GM23338 (cell line): ENCODE measurements at regions not wholly inside any gene's neighbourhood (a gene's known extent, or its start where the extent isn't known, plus 50 kb on each side); places are given as distances from the start of the nearest gene placed in this dataset.

Experiments
- CREB1 ChIP-seq: fragments of 250-450 bp; sonication (Bioruptor Pico); IDR thresholded peaks from 2 replicates; pipeline ENCODE4 v1.5.0; 2020; ENCODE audit warnings: low read depth, mild to moderate bottlenecking, moderate library complexity
- EZH2 ChIP-seq: fragments of 200-600 bp; sonication (generic); IDR thresholded peaks from one replicate; pipeline ENCODE4 v1.8.0; 2017; ENCODE audit warnings: antibody characterized with exemption, mild to moderate bottlenecking, low read depth; ENCODE audit not compliant: unreplicated experiment
- EZH2phosphoT487 ChIP-seq: fragments of 200-600 bp; sonication (generic); IDR thresholded peaks from one replicate; pipeline ENCODE4 v1.8.1; 2018; ENCODE audit warnings: antibody characterized with exemption; ENCODE audit not compliant: unreplicated experiment
- JUNB ChIP-seq: IDR thresholded peaks from one replicate; pipeline ENCODE4 v1.6.1; 2016; ENCODE audit warnings: antibody characterized with exemption; ENCODE audit not compliant: unreplicated experiment
- POLR2AphosphoS5 ChIP-seq: IDR thresholded peaks from 2 replicates; pipeline ENCODE4 v1.6.1; 2016; ENCODE audit warnings: antibody characterized with exemption, low read depth
- TF ChIP-seq, protein P1 (sequence below), 2 experiments: fragments of 200-600 bp in 1 of 2; sonication (generic) in 1 of 2; conservative IDR thresholded peaks; 2 replicates each; pipeline versions ENCODE4 v1.5.1 to v1.6.1; 2016 to 2017; ENCODE audit warnings: antibody characterized with exemption in 2 of 2, low read depth in 2 of 2, mild to moderate bottlenecking in 2 of 2, moderate library complexity in 1 of 2
- TF ChIP-seq, protein P2 (sequence below): IDR thresholded peaks from 2 replicates; pipeline ENCODE4 v1.6.1; 2016; ENCODE audit warnings: antibody characterized with exemption
- TF ChIP-seq, protein P3 (sequence below): IDR thresholded peaks from one replicate; pipeline ENCODE4 v1.6.1; 2018; ENCODE audit warnings: antibody characterized with exemption; ENCODE audit not compliant: unreplicated experiment

DNA sequence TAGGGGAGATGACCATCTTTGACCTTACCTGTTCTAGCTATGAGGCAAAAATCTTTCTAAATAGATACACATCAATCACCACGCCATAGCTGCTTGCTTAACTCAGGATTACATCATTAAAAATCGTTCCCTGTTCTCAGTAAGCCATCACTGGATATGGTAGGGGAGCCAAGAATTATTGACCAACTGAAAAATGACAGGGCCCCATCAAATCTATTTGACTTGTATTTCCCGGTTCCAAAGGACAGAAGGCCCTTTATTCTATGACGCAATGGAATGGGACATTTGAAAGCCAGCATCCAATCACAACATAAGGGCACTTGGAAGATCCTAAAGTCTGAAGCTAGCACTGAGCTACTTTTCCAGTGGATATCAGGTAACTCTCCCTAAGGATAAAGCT is 75.6 kb upstream of the NOCT start:
- TF ChIP-seq, protein P1, sequence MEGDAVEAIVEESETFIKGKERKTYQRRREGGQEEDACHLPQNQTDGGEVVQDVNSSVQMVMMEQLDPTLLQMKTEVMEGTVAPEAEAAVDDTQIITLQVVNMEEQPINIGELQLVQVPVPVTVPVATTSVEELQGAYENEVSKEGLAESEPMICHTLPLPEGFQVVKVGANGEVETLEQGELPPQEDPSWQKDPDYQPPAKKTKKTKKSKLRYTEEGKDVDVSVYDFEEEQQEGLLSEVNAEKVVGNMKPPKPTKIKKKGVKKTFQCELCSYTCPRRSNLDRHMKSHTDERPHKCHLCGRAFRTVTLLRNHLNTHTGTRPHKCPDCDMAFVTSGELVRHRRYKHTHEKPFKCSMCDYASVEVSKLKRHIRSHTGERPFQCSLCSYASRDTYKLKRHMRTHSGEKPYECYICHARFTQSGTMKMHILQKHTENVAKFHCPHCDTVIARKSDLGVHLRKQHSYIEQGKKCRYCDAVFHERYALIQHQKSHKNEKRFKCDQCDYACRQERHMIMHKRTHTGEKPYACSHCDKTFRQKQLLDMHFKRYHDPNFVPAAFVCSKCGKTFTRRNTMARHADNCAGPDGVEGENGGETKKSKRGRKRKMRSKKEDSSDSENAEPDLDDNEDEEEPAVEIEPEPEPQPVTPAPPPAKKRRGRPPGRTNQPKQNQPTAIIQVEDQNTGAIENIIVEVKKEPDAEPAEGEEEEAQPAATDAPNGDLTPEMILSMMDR (conservative IDR thresholded peaks at IDR 0.05; ENCODE audit: low read depth in 2 of 2), result no peak
- TF ChIP-seq, protein P2, sequence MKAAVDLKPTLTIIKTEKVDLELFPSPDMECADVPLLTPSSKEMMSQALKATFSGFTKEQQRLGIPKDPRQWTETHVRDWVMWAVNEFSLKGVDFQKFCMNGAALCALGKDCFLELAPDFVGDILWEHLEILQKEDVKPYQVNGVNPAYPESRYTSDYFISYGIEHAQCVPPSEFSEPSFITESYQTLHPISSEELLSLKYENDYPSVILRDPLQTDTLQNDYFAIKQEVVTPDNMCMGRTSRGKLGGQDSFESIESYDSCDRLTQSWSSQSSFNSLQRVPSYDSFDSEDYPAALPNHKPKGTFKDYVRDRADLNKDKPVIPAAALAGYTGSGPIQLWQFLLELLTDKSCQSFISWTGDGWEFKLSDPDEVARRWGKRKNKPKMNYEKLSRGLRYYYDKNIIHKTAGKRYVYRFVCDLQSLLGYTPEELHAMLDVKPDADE, result no peak
- TF ChIP-seq, protein P3, sequence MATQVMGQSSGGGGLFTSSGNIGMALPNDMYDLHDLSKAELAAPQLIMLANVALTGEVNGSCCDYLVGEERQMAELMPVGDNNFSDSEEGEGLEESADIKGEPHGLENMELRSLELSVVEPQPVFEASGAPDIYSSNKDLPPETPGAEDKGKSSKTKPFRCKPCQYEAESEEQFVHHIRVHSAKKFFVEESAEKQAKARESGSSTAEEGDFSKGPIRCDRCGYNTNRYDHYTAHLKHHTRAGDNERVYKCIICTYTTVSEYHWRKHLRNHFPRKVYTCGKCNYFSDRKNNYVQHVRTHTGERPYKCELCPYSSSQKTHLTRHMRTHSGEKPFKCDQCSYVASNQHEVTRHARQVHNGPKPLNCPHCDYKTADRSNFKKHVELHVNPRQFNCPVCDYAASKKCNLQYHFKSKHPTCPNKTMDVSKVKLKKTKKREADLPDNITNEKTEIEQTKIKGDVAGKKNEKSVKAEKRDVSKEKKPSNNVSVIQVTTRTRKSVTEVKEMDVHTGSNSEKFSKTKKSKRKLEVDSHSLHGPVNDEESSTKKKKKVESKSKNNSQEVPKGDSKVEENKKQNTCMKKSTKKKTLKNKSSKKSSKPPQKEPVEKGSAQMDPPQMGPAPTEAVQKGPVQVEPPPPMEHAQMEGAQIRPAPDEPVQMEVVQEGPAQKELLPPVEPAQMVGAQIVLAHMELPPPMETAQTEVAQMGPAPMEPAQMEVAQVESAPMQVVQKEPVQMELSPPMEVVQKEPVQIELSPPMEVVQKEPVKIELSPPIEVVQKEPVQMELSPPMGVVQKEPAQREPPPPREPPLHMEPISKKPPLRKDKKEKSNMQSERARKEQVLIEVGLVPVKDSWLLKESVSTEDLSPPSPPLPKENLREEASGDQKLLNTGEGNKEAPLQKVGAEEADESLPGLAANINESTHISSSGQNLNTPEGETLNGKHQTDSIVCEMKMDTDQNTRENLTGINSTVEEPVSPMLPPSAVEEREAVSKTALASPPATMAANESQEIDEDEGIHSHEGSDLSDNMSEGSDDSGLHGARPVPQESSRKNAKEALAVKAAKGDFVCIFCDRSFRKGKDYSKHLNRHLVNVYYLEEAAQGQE, result no peak
- TF ChIP-seq EZH2 (no peak), CREB1 (no peak), JUNB (no peak), EZH2phosphoT487 (no peak), POLR2AphosphoS5 (no peak)
